NCI-H128 (cell line): ENCODE measurements at regions not wholly inside any gene's neighbourhood (a gene's known extent, or its start where the extent isn't known, plus 50 kb on each side); places are given as distances from the start of the nearest gene placed in this dataset.
"Not testable (repeated sequence)": the region's sequence is repeated elsewhere in the genome, so short reads cannot be mapped to it uniquely, and the experiment has no call there.

ENCODE experiments used
- DNase-seq: peaks from one replicate; lab custom pipeline; 2025; ENCODE audit not compliant: unreplicated experiment; lab: John Stamatoyannopoulos, UW

- no peak for DNase-seq
Observed at GRCh38 chr11:114928260-114928870, 250.0 kb downstream of the NXPE2 start.

GRCh38 chr11:114929351-114930000 is 251.1 kb downstream of the NXPE2 start:
- DNase-seq: no peak

- DNase-seq: no peak
Observed at GRCh38 chr11:114938799-114939198, 260.5 kb downstream of the NXPE2 start.

- DNase-seq: no peak
Observed at GRCh38 chr11:114942207-114942606, 263.9 kb downstream of the NXPE2 start.

GRCh38 chr11:114949614-114950351 is 271.5 kb downstream of the NXPE2 start:
- DNase-seq: no peak

- DNase-seq: no peak
Observed at GRCh38 chr11:114953039-114953438, 274.7 kb downstream of the NXPE2 start.

- no peak for DNase-seq
Observed at GRCh38 chr11:114955923-114956322, 277.6 kb downstream of the NXPE2 start.

GRCh38 chr11:114956566-114956965 is 278.2 kb downstream of the NXPE2 start:
- DNase-seq: no peak

GRCh38 chr11:114959953-114960505 is 281.7 kb downstream of the NXPE2 start:
- no peak for DNase-seq

- not testable (repeated sequence) for DNase-seq
Observed at GRCh38 chr11:114960819-114961218, 282.5 kb downstream of the NXPE2 start.

GRCh38 chr11:114964676-114965214 is 286.4 kb downstream of the NXPE2 start:
- no peak for DNase-seq

- no peak for DNase-seq
Observed at GRCh38 chr11:114970927-114971645, 292.8 kb downstream of the NXPE2 start.

- DNase-seq: no peak
Observed at GRCh38 chr11:114972105-114972504, 293.8 kb downstream of the NXPE2 start.

GRCh38 chr11:114977651-114978050 is 299.3 kb downstream of the NXPE2 start:
- no peak for DNase-seq

- no peak for DNase-seq
Observed at GRCh38 chr11:114982141-114982540, 303.8 kb downstream of the NXPE2 start.

GRCh38 chr11:114984611-114985163 is 306.4 kb downstream of the NXPE2 start:
- DNase-seq: no peak

GRCh38 chr11:114986365-114986764 is 308.0 kb downstream of the NXPE2 start:
- DNase-seq: no peak

GRCh38 chr11:114987186-114987760 is 308.9 kb downstream of the NXPE2 start:
- DNase-seq: no peak

- no peak for DNase-seq
Observed at GRCh38 chr11:114988644-114989043, 310.3 kb downstream of the NXPE2 start.

- no peak for DNase-seq
Observed at GRCh38 chr11:114989536-114989935, 311.2 kb downstream of the NXPE2 start.
